Omental fat pad (tissue), 3 donors: ENCODE measurements at regions not wholly inside any gene's neighbourhood (a gene's known extent, or its start where the extent isn't known, plus 50 kb on each side); places are given as distances from the start of the nearest gene placed in this dataset.

Source experiments
- ATAC-seq: fragments of 150-250 bp; one replicate; pipeline ENCODE4 v1.9.1; 2016; ENCODE audit warnings: mild to moderate bottlenecking, moderate library complexity; ENCODE audit not compliant: low FRiP score
- DNase-seq: peaks from one replicate; pipeline ENCODE4 v3.0.0-alpha.2; 2019; ENCODE audit warnings: low spot score
- CTCF ChIP-seq, 3 donors: fragments of 450-650 bp; IDR thresholded peaks; one replicate each; pipeline ENCODE4 v1.5.1; 2016 to 2017; ENCODE audit warnings: antibody characterized with exemption in 3 of 3, mild to moderate bottlenecking in 3 of 3, moderate library complexity in 2 of 3

- no peak for TF ChIP-seq CTCF (IDR thresholded peaks at IDR 0.05)
- no peak for DNase-seq
- ATAC-seq = no peak
Measured at GRCh38 chr1:88194542-88194941, 489.5 kb upstream of the PKN2 start.

- no peak for ATAC-seq
- TF ChIP-seq CTCF (IDR thresholded peaks at IDR 0.05) = no peak
Measured at GRCh38 chr1:88200545-88200944, 483.5 kb upstream of the PKN2 start.

GRCh38 chr1:88204111-88204510 is 480.0 kb upstream of the PKN2 start:
- no peak for ATAC-seq
- no peak for DNase-seq
- TF ChIP-seq CTCF (IDR thresholded peaks at IDR 0.05) = no peak

More at GRCh38 chr1:88200545-88200944, 483.5 kb upstream of the PKN2 start:
- no peak for DNase-seq

GRCh38 chr1:88204612-88205167 is 479.4 kb upstream of the PKN2 start:
- DNase-seq = no peak
- no peak for ATAC-seq
- TF ChIP-seq CTCF (IDR thresholded peaks at IDR 0.05) = no peak

GRCh38 chr1:88208389-88208788 is 475.7 kb upstream of the PKN2 start:
- ATAC-seq (no peak), DNase-seq (no peak)
- no peak for TF ChIP-seq CTCF (IDR thresholded peaks at IDR 0.05)

- no peak for DNase-seq
- TF ChIP-seq CTCF (IDR thresholded peaks at IDR 0.05) = no peak
- no peak for ATAC-seq
Measured at GRCh38 chr1:88210103-88210787, 473.8 kb upstream of the PKN2 start.

- DNase-seq (no peak), ATAC-seq (no peak)
- no peak for TF ChIP-seq CTCF (IDR thresholded peaks at IDR 0.05)
Measured at GRCh38 chr1:88216441-88216840, 467.6 kb upstream of the PKN2 start.
